K562 (cell line): ENCODE measurements at regions not wholly inside any gene's neighbourhood (a gene's known extent, or its start where the extent isn't known, plus 50 kb on each side); places are given as distances from the start of the nearest gene placed in this dataset.

Experiments
- BMI1 ChIP-seq: fragments of 150-350 bp; IDR thresholded peaks from 2 replicates; pipeline ENCODE4 v1.6.1; 2014; ENCODE audit warnings: low read length
- EP300 ChIP-seq: IDR thresholded peaks from 2 replicates; pipeline ENCODE4 v1.6.1; 2012; ENCODE audit warnings: low read length, improper control_type of control experiment
- ESRRB ChIP-seq: fragments of 250-450 bp; sonication (Bioruptor Pico); IDR thresholded peaks from 2 replicates; pipeline ENCODE4 v1.5.0; 2020; ENCODE audit warnings: mild to moderate bottlenecking, moderate library complexity, borderline replicate concordance
- HMG20A ChIP-seq: fragments of 450-650 bp; formaldehyde crosslinking; conservative IDR thresholded peaks from 2 replicates; pipeline ENCODE4 v1.4.0; 2020; ENCODE audit warnings: mild to moderate bottlenecking, mixed read lengths
- NR0B1 ChIP-seq: fragments of 450-650 bp; IDR thresholded peaks from one replicate; pipeline ENCODE4 v1.6.1; 2018; ENCODE audit warnings: mild to moderate bottlenecking, moderate library complexity; ENCODE audit not compliant: partially characterized antibody
- POLR2A ChIP-seq: fragments of 450-650 bp; conservative IDR thresholded peaks from 2 replicates; pipeline ENCODE4 v1.6.1; 2016
- RAD51 ChIP-seq: fragments of 450-650 bp; IDR thresholded peaks from 2 replicates; pipeline ENCODE4 v1.7.1; 2016; ENCODE audit warnings: low read depth, mild to moderate bottlenecking, borderline replicate concordance
- SIX5 ChIP-seq, 2 experiments: IDR thresholded peaks; 2 replicates each; pipeline ENCODE4 v1.6.1; 2011; ENCODE audit warnings: low read length in 2 of 2, borderline replicate concordance in 1 of 2, low read depth in 1 of 2, mild to moderate bottlenecking in 1 of 2, moderate library complexity in 1 of 2; ENCODE audit not compliant: insufficient read depth in 1 of 2
- SMARCE1 ChIP-seq: fragments of 450-650 bp; IDR thresholded peaks from 2 replicates; pipeline ENCODE4 v1.7.1; 2016; ENCODE audit warnings: mild to moderate bottlenecking
- TCF7 ChIP-seq: sonication (generic); IDR thresholded peaks from 2 replicates; pipeline ENCODE4 v1.6.1; 2016; ENCODE audit warnings: antibody characterized with exemption, borderline replicate concordance
- ZFP30 ChIP-seq: fragments of 250-450 bp; sonication (Bioruptor Pico); IDR thresholded peaks from 2 replicates; pipeline ENCODE4 v1.8.0; 2022; ENCODE audit warnings: moderate library complexity, mild to moderate bottlenecking, inconsistent platforms, borderline replicate concordance
- ZNF586 ChIP-seq: fragments of 450-650 bp; formaldehyde crosslinking; conservative IDR thresholded peaks from 2 replicates; pipeline ENCODE4 v1.4.0; 2020; ENCODE audit warnings: mild to moderate bottlenecking, moderate library complexity
- ZZZ3 ChIP-seq: fragments of 450-650 bp; IDR thresholded peaks from 2 replicates; pipeline ENCODE4 v1.6.1; 2016; ENCODE audit warnings: antibody characterized with exemption, mild to moderate bottlenecking, moderate library complexity

DNA sequence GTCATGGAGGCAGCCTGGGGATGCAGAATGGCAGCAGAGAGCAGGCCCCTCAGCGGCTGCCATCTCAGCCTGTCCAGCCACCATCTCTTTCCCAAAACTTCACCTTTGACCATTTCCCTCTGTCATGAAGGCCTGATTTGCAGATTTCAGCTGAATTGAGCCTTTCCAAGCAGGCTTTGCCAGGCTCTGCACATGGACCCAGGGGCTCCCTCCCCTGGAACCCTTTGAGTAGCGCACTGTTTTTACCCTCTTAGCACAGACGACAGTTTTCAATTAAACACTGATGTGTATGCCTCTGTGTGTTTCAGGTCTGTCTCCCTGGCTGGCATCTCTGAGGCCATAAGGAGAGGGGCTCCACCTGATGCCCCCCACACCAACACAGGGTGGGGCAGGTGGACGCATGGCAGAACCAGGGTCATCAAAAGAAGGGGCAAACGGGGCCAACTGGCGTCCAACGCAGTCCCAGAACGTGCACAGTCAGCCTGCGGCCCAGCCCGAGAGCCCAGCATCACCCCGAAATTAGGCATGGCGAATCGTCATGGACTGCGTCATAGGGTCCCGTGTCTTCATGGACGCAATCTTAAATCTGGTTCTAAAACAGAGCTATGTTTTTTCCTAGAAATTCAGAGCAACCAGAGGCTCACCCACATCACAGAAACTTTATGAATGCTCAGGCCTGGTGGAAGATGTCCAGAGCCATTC is 185.0 kb upstream of the TCERG1L start:
- TF ChIP-seq POLR2A: no peak
- no peak for TF ChIP-seq BMI1
- no peak for TF ChIP-seq SMARCE1
- TF ChIP-seq RAD51: no peak
- no peak for TF ChIP-seq ZNF586 (CRISPR knock-in tag)
- no peak for TF ChIP-seq TCF7
- TF ChIP-seq EP300: no peak
- TF ChIP-seq SIX5 (IDR thresholded peaks at IDR 0.05; ENCODE audit: borderline replicate concordance in 1 of 2, insufficient read depth in 1 of 2, low read depth in 1 of 2, low read length in 2 of 2): no peak
- TF ChIP-seq ESRRB (CRISPR knock-in tag): no peak
- TF ChIP-seq HMG20A: no peak
- no peak for TF ChIP-seq ZZZ3
- TF ChIP-seq NR0B1: no peak
- no peak for TF ChIP-seq ZFP30 (CRISPR knock-in tag)
